OCI-LY1 (cell line): ENCODE measurements at regions not wholly inside any gene's neighbourhood (a gene's known extent, or its start where the extent isn't known, plus 50 kb on each side); places are given as distances from the start of the nearest gene placed in this dataset.

Source experiments
- H2AFZ ChIP-seq: fragments of 200-600 bp; sonication (generic), shearing (Covaris generic); 2 replicates; pipeline ENCODE4 v1.6.0; 2014; ENCODE audit warnings: antibody characterized with exemption, mild to moderate bottlenecking, low read length
- H3F3A ChIP-seq: fragments of 200-600 bp; sonication (generic), shearing (Covaris generic); 2 replicates; pipeline ENCODE4 v1.6.0; 2014; ENCODE audit warnings: mild to moderate bottlenecking, antibody characterized with exemption, low read length, moderate library complexity; ENCODE audit not compliant: insufficient read depth
- H3K27ac ChIP-seq: fragments of 200-600 bp; sonication (generic); 2 replicates; pipeline ENCODE4 v1.5.1; 2014; ENCODE audit warnings: low read length, mixed run types, mild to moderate bottlenecking, low read depth; ENCODE audit not compliant: poor library complexity, severe bottlenecking
- H3K27me3 ChIP-seq: fragments of 200-600 bp; sonication (generic); 2 replicates; pipeline ENCODE4 v1.6.0; 2014; ENCODE audit warnings: antibody characterized with exemption, mild to moderate bottlenecking, low read length, moderate library complexity; ENCODE audit not compliant: insufficient read depth
- H3K36me3 ChIP-seq: fragments of 200-600 bp; sonication (generic); 2 replicates; pipeline ENCODE4 v1.6.1; 2014; ENCODE audit warnings: mild to moderate bottlenecking, antibody characterized with exemption, low read length, moderate library complexity, mixed read lengths; ENCODE audit not compliant: insufficient read depth
- H3K4me1 ChIP-seq: fragments of 200-600 bp; sonication (generic); 2 replicates; pipeline ENCODE4 v1.5.1; 2014; ENCODE audit warnings: mild to moderate bottlenecking, low read length, moderate library complexity; ENCODE audit not compliant: insufficient read depth, severe bottlenecking
- H3K4me2 ChIP-seq: fragments of 200-600 bp; sonication (generic), shearing (Covaris generic); 2 replicates; pipeline ENCODE4 v1.6.1; 2014; ENCODE audit warnings: low read length
- H3K4me3 ChIP-seq: fragments of 200-600 bp; sonication (generic); 2 replicates; pipeline ENCODE4 v1.5.1; 2014; ENCODE audit warnings: low read length, low read depth, mild to moderate bottlenecking, mixed read lengths; ENCODE audit not compliant: poor library complexity, severe bottlenecking
- H3K79me2 ChIP-seq: fragments of 200-600 bp; shearing (Covaris generic); 2 replicates; pipeline ENCODE4 v1.6.1; 2016; ENCODE audit warnings: mixed run types, low read length, mixed read lengths; ENCODE audit not compliant: insufficient read depth
- H3K9ac ChIP-seq: fragments of 200-600 bp; sonication (generic), shearing (Covaris generic); 2 replicates; pipeline ENCODE4 v1.6.1; 2014; ENCODE audit warnings: mild to moderate bottlenecking, low read length, mixed read lengths
- H3K9me2 ChIP-seq: fragments of 200-600 bp; sonication (generic), shearing (Covaris generic); 2 replicates; pipeline ENCODE4 v1.6.1; 2014; ENCODE audit warnings: low read depth, mild to moderate bottlenecking, low read length, mixed read lengths
- H3K9me3 ChIP-seq: fragments of 200-600 bp; shearing (Covaris generic); 2 replicates; pipeline ENCODE4 v1.6.1; 2014; ENCODE audit warnings: low read length, mixed read lengths
- H4K20me1 ChIP-seq: fragments of 200-600 bp; sonication (generic), shearing (Covaris generic); 2 replicates; pipeline ENCODE4 v1.6.0; 2016; ENCODE audit warnings: mild to moderate bottlenecking, low read length; ENCODE audit not compliant: insufficient read depth
- CTCF ChIP-seq: fragments of 200-600 bp; sonication (generic), shearing (Covaris generic); IDR thresholded peaks from 2 replicates; pipeline ENCODE4 v1.5.1; 2017; ENCODE audit warnings: mild to moderate bottlenecking, antibody characterized with exemption, low read length, moderate library complexity, mixed read lengths
- EZH2 ChIP-seq: fragments of 200-600 bp; sonication (generic), shearing (Covaris generic); IDR thresholded peaks from 2 replicates; pipeline ENCODE4 v1.8.0; 2017; ENCODE audit warnings: borderline replicate concordance, mixed run types, mild to moderate bottlenecking, antibody characterized with exemption, low read length, moderate library complexity, mixed read lengths

GRCh38 chr2:103135679-103136078, 373.8 kb downstream of the TMEM182 start:
- Histone ChIP-seq H2AFZ (no peak overlapping the region), H3K36me3 (no peaks in the 10 kb centered on the region)
- TF ChIP-seq CTCF: no peak
- TF ChIP-seq EZH2: no peak

GRCh38 chr2:103138123-103138901, 376.5 kb downstream of the TMEM182 start:
- H3K9ac ChIP-seq: no peak overlapping the region
- H3K27me3 ChIP-seq: no peaks in the 10 kb centered on the region
- no peak overlapping the region for H2AFZ ChIP-seq
- no peak for TF ChIP-seq EZH2
- TF ChIP-seq CTCF: no peak
- no peaks in the 10 kb centered on the region for H3K36me3 ChIP-seq
- H3F3A ChIP-seq: no peaks in the 10 kb centered on the region
- no peak overlapping the region for H3K27ac ChIP-seq
- H3K79me2 ChIP-seq: no peaks in the 10 kb centered on the region
- no peaks in the 10 kb centered on the region for H4K20me1 ChIP-seq
- H3K9me2 ChIP-seq: no peaks in the 10 kb centered on the region
- H3K9me3 ChIP-seq: no peaks in the 10 kb centered on the region
- H3K4me2 ChIP-seq: no peak overlapping the region
- H3K4me1 ChIP-seq: no peaks in the 10 kb centered on the region
- no peak overlapping the region for H3K4me3 ChIP-seq

More at GRCh38 chr2:103135679-103136078, 373.8 kb downstream of the TMEM182 start:
- no peaks in the 10 kb centered on the region for H3K27me3 ChIP-seq
- no peaks in the 10 kb centered on the region for H3K4me1 ChIP-seq
- H3K9me2 ChIP-seq: no peaks in the 10 kb centered on the region
- H3K9me3 ChIP-seq: no peaks in the 10 kb centered on the region
- no peaks in the 10 kb centered on the region for H3F3A ChIP-seq
- H3K9ac ChIP-seq: no peak overlapping the region
- H3K4me3 ChIP-seq: no peak overlapping the region
- no peak overlapping the region for H3K27ac ChIP-seq
- H3K4me2 ChIP-seq: no peak overlapping the region
- H3K79me2 ChIP-seq: no peaks in the 10 kb centered on the region
- H4K20me1 ChIP-seq: no peaks in the 10 kb centered on the region

GRCh38 chr2:103139628-103140268, 377.9 kb downstream of the TMEM182 start:
- Histone ChIP-seq H3K27ac (no peak overlapping the region), H3F3A (no peaks in the 10 kb centered on the region), H3K4me3 (no peak overlapping the region), H3K36me3 (no peaks in the 10 kb centered on the region), H3K9ac (no peak overlapping the region), H3K27me3 (no peaks in the 10 kb centered on the region), H2AFZ (no peak overlapping the region), H3K9me2 (no peaks in the 10 kb centered on the region), H3K4me1 (no peaks in the 10 kb centered on the region), H4K20me1 (no peaks in the 10 kb centered on the region), H3K9me3 (no peaks in the 10 kb centered on the region), H3K4me2 (no peak overlapping the region), H3K79me2 (no peaks in the 10 kb centered on the region)
- TF ChIP-seq CTCF: no peak
- TF ChIP-seq EZH2: no peak
